ENCODE measurements at regions not wholly inside any gene's neighbourhood (a gene's known extent, or its start where the extent isn't known, plus 50 kb on each side); places are given as distances from the start of the nearest gene placed in this dataset.

GRCh38 chr11:11710556-11710955 lies 88.8 kb upstream of the GALNT18 start:
- DNase-seq: no peak

GRCh38 chr11:11709447-11710239 lies 87.8 kb upstream of the GALNT18 start:
- no peak for DNase-seq

GRCh38 chr11:11708256-11708655 lies 86.5 kb upstream of the GALNT18 start:
- DNase-seq: no peak

- no peak for DNase-seq
Measured at GRCh38 chr11:11706028-11706427, 84.2 kb upstream of the GALNT18 start.

GRCh38 chr11:11703885-11704284 lies 82.1 kb upstream of the GALNT18 start:
- no peak for DNase-seq

GRCh38 chr11:11701070-11701469 lies 79.3 kb upstream of the GALNT18 start:
- no peak for DNase-seq

- no peak for DNase-seq
Measured at GRCh38 chr11:11697796-11698195, 76.0 kb upstream of the GALNT18 start.

- DNase-seq: peak; percentile 89
Measured at GRCh38 chr11:11691296-11692151, 69.7 kb upstream of the GALNT18 start.

- DNase-seq: no peak
Measured at GRCh38 chr11:11681536-11681935, 59.7 kb upstream of the GALNT18 start.

GRCh38 chr11:11677672-11678356 lies 56.0 kb upstream of the GALNT18 start:
- DNase-seq: no peak

GRCh38 chr11:11675671-11676181 lies 53.9 kb upstream of the GALNT18 start:
- DNase-seq: no peak

- no peak for DNase-seq
Measured at GRCh38 chr11:11672789-11673188, 51.0 kb upstream of the GALNT18 start.

- DNase-seq: no peak
Measured at GRCh38 chr11:11672101-11672500, 50.3 kb upstream of the GALNT18 start.
